Upper lobe of left lung (tissue), 4 donors: ENCODE measurements at regions not wholly inside any gene's neighbourhood (a gene's known extent, or its start where the extent isn't known, plus 50 kb on each side); places are given as distances from the start of the nearest gene placed in this dataset.

Experiments
- CTCF ChIP-seq, 6 experiments: fragments of 450-650 bp in 4 of 6; fragments of 200-600 bp in 2 of 6; sonication (generic) in 2 of 6; IDR thresholded peaks; one replicate each; pipeline ENCODE4 v1.5.1; 2016 to 2019; ENCODE audit warnings: antibody characterized with exemption in 6 of 6
- POLR2A ChIP-seq, 4 donors: fragments of 450-650 bp; IDR thresholded peaks; one replicate each; pipeline ENCODE4 v1.5.1; 2016 to 2017; ENCODE audit warnings: antibody characterized with exemption in 4 of 4, mild to moderate bottlenecking in 2 of 4

- TF ChIP-seq POLR2A (IDR thresholded peaks at IDR 0.05) (no peak), CTCF (IDR thresholded peaks at IDR 0.05) (no peak)
Observed at GRCh38 chr2:196478588-196478987, 160.9 kb upstream of the CCDC150 start.
